ENCODE measurements at regions not wholly inside any gene's neighbourhood (a gene's known extent, or its start where the extent isn't known, plus 50 kb on each side); places are given as distances from the start of the nearest gene placed in this dataset.

- no peak overlapping the region for H3K4me3 ChIP-seq (ENCODE audit: control insufficient read depth, low read depth, low read length)
- no peak for DNase-seq (ENCODE audit: low read depth)
- no peak for TF ChIP-seq CTCF (IDR thresholded peaks at IDR 0.05; ENCODE audit: control insufficient read depth, insufficient read depth, low read depth, low read length, missing control alignments)
Measured at GRCh38 chr3:159356606-159357005, 554.8 kb downstream of the MFSD1 start.

- TF ChIP-seq CTCF (IDR thresholded peaks at IDR 0.05; ENCODE audit: control insufficient read depth, insufficient read depth, low read depth, low read length, missing control alignments), result no peak
- no peak overlapping the region for H3K4me3 ChIP-seq (ENCODE audit: control insufficient read depth, low read depth, low read length)
- no peak for DNase-seq (ENCODE audit: low read depth)
Measured at GRCh38 chr3:159364511-159364910, 562.7 kb downstream of the MFSD1 start.

- H3K4me3 ChIP-seq (ENCODE audit: control insufficient read depth, low read depth, low read length), result no peak overlapping the region
- DNase-seq (ENCODE audit: low read depth), result no peak
- TF ChIP-seq CTCF (IDR thresholded peaks at IDR 0.05; ENCODE audit: control insufficient read depth, insufficient read depth, low read depth, low read length, missing control alignments), result no peak
Measured at GRCh38 chr3:159366476-159366875, 564.6 kb downstream of the MFSD1 start.

GRCh38 chr3:159371961-159372360 lies 570.1 kb downstream of the MFSD1 start:
- no peak for DNase-seq (ENCODE audit: low read depth)
- no peak for TF ChIP-seq CTCF (IDR thresholded peaks at IDR 0.05; ENCODE audit: control insufficient read depth, insufficient read depth, low read depth, low read length, missing control alignments)
- H3K4me3 ChIP-seq (ENCODE audit: control insufficient read depth, low read depth, low read length), result no peak overlapping the region

GRCh38 chr3:159378396-159379194 lies 576.7 kb downstream of the MFSD1 start:
- no peak for TF ChIP-seq CTCF (IDR thresholded peaks at IDR 0.05; ENCODE audit: control insufficient read depth, insufficient read depth, low read depth, low read length, missing control alignments)
- H3K4me3 ChIP-seq (ENCODE audit: control insufficient read depth, low read depth, low read length), result no peak overlapping the region
- DNase-seq (ENCODE audit: low read depth), result no peak

GRCh38 chr3:159380891-159381290 lies 579.0 kb downstream of the MFSD1 start:
- DNase-seq (ENCODE audit: low read depth), result no peak
- H3K4me3 ChIP-seq (ENCODE audit: control insufficient read depth, low read depth, low read length), result no peak overlapping the region
- no peak for TF ChIP-seq CTCF (IDR thresholded peaks at IDR 0.05; ENCODE audit: control insufficient read depth, insufficient read depth, low read depth, low read length, missing control alignments)
